HL-60 (cell line): ENCODE measurements at regions not wholly inside any gene's neighbourhood (a gene's known extent, or its start where the extent isn't known, plus 50 kb on each side); places are given as distances from the start of the nearest gene placed in this dataset.

Experiments
- GABPA ChIP-seq: IDR thresholded peaks from 2 replicates; pipeline ENCODE4 v1.6.1; 2012; ENCODE audit warnings: low read depth
- POLR2AphosphoS5 ChIP-seq: IDR thresholded peaks from 2 replicates; pipeline ENCODE4 v1.6.1; 2012; ENCODE audit warnings: low read depth
- TF ChIP-seq, protein P1 (sequence below): IDR thresholded peaks from one replicate; pipeline ENCODE4 v1.5.1; 2011; ENCODE audit warnings: low read length, control low read depth, inconsistent platforms; ENCODE audit not compliant: insufficient read depth
- TF ChIP-seq, protein P2 (sequence below): IDR thresholded peaks from 2 replicates; pipeline ENCODE4 v1.6.1; 2012; ENCODE audit warnings: low read depth; ENCODE audit not compliant: insufficient replicate concordance

DNA sequence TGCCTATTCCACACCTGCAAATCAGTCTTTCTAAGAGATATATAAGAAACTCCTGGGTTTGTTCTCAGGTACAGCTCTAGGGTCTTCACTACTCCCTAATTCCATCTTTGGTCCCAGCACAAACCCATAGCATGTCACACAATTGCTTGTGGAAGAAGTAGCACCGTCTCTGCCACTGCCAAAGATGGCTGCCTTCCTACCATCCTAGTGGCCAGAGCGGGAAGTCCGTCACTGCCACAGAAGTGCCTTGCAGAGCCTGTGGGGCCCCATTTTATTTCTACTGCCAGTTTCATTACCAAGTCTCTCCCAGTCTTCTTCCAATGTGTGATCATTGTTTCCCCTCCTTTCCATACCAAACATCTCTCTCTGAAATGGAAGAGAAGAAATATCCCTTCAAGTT lies 107.6 kb downstream of the CD47 start:
- TF ChIP-seq, protein P1, sequence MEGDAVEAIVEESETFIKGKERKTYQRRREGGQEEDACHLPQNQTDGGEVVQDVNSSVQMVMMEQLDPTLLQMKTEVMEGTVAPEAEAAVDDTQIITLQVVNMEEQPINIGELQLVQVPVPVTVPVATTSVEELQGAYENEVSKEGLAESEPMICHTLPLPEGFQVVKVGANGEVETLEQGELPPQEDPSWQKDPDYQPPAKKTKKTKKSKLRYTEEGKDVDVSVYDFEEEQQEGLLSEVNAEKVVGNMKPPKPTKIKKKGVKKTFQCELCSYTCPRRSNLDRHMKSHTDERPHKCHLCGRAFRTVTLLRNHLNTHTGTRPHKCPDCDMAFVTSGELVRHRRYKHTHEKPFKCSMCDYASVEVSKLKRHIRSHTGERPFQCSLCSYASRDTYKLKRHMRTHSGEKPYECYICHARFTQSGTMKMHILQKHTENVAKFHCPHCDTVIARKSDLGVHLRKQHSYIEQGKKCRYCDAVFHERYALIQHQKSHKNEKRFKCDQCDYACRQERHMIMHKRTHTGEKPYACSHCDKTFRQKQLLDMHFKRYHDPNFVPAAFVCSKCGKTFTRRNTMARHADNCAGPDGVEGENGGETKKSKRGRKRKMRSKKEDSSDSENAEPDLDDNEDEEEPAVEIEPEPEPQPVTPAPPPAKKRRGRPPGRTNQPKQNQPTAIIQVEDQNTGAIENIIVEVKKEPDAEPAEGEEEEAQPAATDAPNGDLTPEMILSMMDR: no peak
- TF ChIP-seq GABPA (no peak), POLR2AphosphoS5 (no peak)
- TF ChIP-seq, protein P2, sequence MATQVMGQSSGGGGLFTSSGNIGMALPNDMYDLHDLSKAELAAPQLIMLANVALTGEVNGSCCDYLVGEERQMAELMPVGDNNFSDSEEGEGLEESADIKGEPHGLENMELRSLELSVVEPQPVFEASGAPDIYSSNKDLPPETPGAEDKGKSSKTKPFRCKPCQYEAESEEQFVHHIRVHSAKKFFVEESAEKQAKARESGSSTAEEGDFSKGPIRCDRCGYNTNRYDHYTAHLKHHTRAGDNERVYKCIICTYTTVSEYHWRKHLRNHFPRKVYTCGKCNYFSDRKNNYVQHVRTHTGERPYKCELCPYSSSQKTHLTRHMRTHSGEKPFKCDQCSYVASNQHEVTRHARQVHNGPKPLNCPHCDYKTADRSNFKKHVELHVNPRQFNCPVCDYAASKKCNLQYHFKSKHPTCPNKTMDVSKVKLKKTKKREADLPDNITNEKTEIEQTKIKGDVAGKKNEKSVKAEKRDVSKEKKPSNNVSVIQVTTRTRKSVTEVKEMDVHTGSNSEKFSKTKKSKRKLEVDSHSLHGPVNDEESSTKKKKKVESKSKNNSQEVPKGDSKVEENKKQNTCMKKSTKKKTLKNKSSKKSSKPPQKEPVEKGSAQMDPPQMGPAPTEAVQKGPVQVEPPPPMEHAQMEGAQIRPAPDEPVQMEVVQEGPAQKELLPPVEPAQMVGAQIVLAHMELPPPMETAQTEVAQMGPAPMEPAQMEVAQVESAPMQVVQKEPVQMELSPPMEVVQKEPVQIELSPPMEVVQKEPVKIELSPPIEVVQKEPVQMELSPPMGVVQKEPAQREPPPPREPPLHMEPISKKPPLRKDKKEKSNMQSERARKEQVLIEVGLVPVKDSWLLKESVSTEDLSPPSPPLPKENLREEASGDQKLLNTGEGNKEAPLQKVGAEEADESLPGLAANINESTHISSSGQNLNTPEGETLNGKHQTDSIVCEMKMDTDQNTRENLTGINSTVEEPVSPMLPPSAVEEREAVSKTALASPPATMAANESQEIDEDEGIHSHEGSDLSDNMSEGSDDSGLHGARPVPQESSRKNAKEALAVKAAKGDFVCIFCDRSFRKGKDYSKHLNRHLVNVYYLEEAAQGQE: no peak
